Choroid plexus epithelial cell (primary cell): ENCODE measurements at regions not wholly inside any gene's neighbourhood (a gene's known extent, or its start where the extent isn't known, plus 50 kb on each side); places are given as distances from the start of the nearest gene placed in this dataset.
"Not testable (repeated sequence)": the region's sequence is repeated elsewhere in the genome, so short reads cannot be mapped to it uniquely, and the experiment has no call there.

ENCODE experiments used
- DNase-seq: peaks from one replicate; pipeline ENCODE4 v3.0.0-alpha.2; 2010; ENCODE audit warnings: low read depth
- H3K4me3 ChIP-seq: 2 replicates; pipeline ENCODE4 v1.5.1; 2011; ENCODE audit warnings: low read depth, mild to moderate bottlenecking, control low read depth, low read length, moderate library complexity
- TF ChIP-seq, protein P1 (sequence below): conservative IDR thresholded peaks from 2 replicates; pipeline ENCODE4 v1.5.1; 2011; ENCODE audit warnings: low read depth, mild to moderate bottlenecking, control low read depth, inconsistent platforms, low read length, moderate library complexity

DNA sequence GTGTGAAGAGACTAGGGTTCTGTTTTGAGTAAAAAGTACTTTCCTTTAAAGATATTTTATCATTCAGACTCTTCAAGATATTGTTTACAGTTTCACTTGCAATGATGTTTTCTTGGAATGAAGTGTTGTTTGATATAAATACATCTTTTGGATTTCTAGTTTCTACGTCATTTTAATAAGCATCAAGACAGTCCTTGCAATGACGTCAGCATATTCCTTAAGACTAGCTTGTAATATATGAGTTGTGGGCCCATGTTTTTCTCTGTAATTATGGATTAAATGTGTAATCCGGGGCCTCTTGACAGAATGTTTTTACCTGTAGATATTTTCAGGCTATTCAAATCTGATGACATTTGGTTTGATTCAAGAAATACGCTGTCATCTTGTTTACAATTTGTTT, 66.1 kb downstream of the RBMX2 start:
- H3K4me3 ChIP-seq = no peak overlapping the region
- DNase-seq = no peak
- TF ChIP-seq, protein P1, sequence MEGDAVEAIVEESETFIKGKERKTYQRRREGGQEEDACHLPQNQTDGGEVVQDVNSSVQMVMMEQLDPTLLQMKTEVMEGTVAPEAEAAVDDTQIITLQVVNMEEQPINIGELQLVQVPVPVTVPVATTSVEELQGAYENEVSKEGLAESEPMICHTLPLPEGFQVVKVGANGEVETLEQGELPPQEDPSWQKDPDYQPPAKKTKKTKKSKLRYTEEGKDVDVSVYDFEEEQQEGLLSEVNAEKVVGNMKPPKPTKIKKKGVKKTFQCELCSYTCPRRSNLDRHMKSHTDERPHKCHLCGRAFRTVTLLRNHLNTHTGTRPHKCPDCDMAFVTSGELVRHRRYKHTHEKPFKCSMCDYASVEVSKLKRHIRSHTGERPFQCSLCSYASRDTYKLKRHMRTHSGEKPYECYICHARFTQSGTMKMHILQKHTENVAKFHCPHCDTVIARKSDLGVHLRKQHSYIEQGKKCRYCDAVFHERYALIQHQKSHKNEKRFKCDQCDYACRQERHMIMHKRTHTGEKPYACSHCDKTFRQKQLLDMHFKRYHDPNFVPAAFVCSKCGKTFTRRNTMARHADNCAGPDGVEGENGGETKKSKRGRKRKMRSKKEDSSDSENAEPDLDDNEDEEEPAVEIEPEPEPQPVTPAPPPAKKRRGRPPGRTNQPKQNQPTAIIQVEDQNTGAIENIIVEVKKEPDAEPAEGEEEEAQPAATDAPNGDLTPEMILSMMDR = no peak

DNA sequence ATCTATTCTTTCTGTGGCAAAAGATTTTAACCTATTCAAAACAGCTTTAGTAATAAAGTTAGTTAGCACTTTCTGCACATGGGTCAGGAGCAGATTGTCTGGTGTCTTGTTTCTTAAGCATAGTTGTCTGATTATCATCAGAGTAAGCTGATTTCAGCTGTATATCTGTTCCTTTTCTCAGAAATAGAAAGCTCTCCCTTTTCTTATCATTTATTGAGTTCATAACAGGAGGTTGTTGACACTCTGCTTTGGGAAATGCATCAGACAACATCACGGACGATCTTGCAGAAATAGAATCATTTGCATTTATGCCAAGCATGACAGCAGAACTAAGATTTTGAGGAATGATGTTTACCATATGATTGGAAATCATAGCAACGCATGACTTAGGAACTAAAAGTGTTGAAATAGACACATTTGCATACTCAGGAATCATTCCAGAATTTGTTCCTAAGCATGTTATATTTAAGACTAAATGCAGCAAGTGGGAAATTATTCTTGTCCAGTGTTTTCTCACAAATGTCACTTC, 66.7 kb downstream of the RBMX2 start:
- TF ChIP-seq, protein P1 = no peak
- no peak overlapping the region for H3K4me3 ChIP-seq
- no peak for DNase-seq

DNA sequence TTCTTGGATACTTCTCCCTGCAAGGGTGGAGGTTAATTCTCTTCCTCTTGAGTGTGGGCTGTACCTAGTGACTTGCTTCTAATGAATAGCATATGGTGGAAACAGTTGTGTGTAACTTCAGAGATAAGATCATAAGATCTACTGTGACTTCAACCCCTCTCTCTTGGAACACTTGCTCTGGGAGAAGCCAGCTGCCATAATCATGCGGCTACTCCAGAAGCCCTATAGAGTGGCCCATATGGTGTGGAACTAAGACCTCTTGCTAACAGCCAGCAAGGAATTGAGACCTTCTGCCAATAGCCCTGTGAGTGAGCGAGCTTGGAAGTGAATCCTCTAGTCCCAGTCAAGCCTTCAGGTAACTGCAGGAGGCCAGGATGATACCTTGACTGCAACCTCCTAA, 81.1 kb downstream of the RBMX2 start:
- TF ChIP-seq, protein P1 = no peak
- DNase-seq = no peak
- no peak overlapping the region for H3K4me3 ChIP-seq

DNA sequence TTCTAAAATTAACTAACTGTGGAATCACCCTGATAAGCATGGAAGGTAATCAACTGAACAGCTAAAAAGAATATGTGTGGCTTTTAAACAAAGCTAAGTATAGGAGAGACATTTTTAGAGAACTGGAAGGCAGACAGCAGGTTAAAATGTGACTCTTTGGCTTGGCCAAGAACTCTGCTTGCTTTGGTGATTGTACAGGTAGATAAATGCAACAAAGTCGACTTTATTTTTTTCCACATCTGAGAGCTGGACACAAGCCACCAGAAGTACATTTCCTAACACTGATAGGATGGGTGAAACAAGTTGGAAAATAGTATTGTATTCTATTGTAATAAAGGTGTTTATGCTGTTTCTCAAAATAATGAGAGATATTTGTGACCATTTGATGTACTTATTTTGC, 84.1 kb downstream of the RBMX2 start:
- TF ChIP-seq, protein P1 = no peak
- no peak overlapping the region for H3K4me3 ChIP-seq
- no peak for DNase-seq

DNA sequence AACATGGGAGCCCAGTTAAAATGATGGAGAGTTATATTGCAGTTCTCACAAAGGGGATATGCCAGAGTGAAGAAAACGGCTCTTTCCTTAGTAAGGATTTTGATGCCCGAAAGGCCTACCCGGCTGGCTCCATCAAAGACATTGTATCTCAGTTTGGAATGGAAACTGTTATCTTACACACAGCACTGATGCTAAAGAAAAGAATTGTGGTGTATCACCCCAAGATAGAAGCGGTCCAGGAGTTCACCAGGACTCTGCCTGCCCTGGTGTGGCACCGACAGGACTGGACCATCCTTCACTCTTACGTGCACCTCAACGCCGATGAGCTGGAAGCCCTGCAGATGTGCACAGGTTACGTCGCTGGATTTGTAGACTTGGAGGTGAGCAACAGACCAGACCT, 93.7 kb downstream of the RBMX2 start:
- H3K4me3 ChIP-seq, DNase-seq: not testable (repeated sequence)

DNA sequence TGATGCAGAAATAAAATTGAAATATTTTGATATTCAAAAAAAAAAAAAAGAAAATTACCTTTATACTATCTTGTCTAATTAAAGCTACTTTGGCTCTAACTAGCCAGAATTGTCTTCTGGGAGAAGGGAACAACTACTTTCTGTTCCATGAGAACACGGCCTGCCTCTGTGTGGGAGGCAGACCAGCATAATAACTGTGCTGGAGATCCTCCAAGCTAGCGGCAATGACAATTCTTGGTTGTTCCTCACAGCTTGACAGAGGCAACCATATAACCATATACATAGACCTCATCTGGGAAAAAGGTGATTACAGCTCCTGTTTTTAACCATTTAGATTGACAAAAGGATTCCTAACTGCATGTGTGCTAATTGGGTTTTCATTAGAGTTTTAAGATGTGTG, 95.7 kb downstream of the RBMX2 start:
- no peak for DNase-seq
- TF ChIP-seq, protein P1 = no peak
- H3K4me3 ChIP-seq = no peak overlapping the region

DNA sequence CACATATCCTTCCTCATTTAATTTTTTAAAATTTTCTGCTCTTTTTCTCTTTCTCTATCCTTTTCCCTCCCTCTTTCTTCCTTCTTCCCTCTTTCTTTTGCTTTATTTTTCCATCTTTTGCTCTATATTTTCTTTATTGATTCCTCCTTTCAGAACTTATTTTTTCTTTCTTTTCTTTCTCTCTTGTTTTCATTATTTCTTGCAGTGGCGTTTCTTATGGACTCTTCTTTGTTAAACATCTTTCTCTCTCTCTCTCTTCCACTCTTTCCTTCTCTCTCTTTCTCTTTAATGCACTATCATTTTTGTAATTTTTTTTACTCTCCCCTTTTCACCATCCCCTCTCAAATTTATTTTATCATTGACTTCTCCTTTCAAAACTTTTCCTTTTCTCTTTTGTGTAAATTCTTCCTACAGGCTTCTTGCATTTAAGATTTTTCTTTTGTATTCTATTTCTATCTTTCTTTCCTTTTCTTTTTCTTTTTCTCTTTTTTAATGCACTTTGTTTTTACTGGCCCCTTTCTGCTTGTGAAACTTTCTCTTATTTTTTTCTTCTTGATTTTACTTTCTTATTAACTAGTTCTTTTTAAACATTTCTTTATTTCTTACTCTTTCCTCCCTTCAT, 97.0 kb downstream of the RBMX2 start:
- DNase-seq = no peak
- H3K4me3 ChIP-seq = no peak overlapping the region
- TF ChIP-seq, protein P1 = no peak
